Loucy (cell line): ENCODE measurements at regions not wholly inside any gene's neighbourhood (a gene's known extent, or its start where the extent isn't known, plus 50 kb on each side); places are given as distances from the start of the nearest gene placed in this dataset.
A peak's percentile ranks its signal among the peaks of the same experiment; 100 is the strongest.

Experiments used
- H2AFZ ChIP-seq: fragments of 200-600 bp; sonication (generic); 2 replicates; pipeline ENCODE4 v1.6.0; 2016; ENCODE audit warnings: antibody characterized with exemption, mild to moderate bottlenecking, low read length, moderate library complexity
- H3F3A ChIP-seq: fragments of 200-600 bp; 2 replicates; pipeline ENCODE4 v1.6.0; 2016; ENCODE audit warnings: antibody characterized with exemption, low read depth, mild to moderate bottlenecking
- H3K27me3 ChIP-seq: fragments of 200-600 bp; sonication (generic); 2 replicates; pipeline ENCODE4 v1.6.1; 2014; ENCODE audit warnings: low read length, mild to moderate bottlenecking; ENCODE audit not compliant: insufficient read depth, poor library complexity, severe bottlenecking
- H3K36me3 ChIP-seq: fragments of 200-600 bp; sonication (generic); 2 replicates; pipeline ENCODE4 v1.6.1; 2016; ENCODE audit warnings: low read length; ENCODE audit not compliant: insufficient read depth
- H3K4me1 ChIP-seq: fragments of 200-600 bp; sonication (generic); 2 replicates; pipeline ENCODE4 v1.5.1; 2014; ENCODE audit warnings: low read length, mild to moderate bottlenecking; ENCODE audit not compliant: insufficient read depth, poor library complexity, severe bottlenecking
- H3K4me2 ChIP-seq: fragments of 200-600 bp; sonication (generic); 2 replicates; pipeline ENCODE4 v1.6.0; 2014; ENCODE audit warnings: antibody characterized with exemption, low read length, low read depth, mild to moderate bottlenecking; ENCODE audit not compliant: poor library complexity, severe bottlenecking
- H3K4me3 ChIP-seq: fragments of 200-600 bp; sonication (generic); 2 replicates; pipeline ENCODE4 v1.5.1; 2014; ENCODE audit warnings: low read length, mild to moderate bottlenecking, mixed read lengths; ENCODE audit not compliant: poor library complexity, severe bottlenecking
- H3K79me2 ChIP-seq: fragments of 200-600 bp; sonication (generic); 2 replicates; pipeline ENCODE4 v1.6.1; 2014; ENCODE audit warnings: low read length; ENCODE audit not compliant: insufficient read depth
- H3K9ac ChIP-seq: fragments of 200-600 bp; sonication (generic); 2 replicates; pipeline ENCODE4 v1.6.0; 2014; ENCODE audit warnings: mild to moderate bottlenecking, low read depth, low read length, moderate library complexity; ENCODE audit not compliant: poor library complexity, severe bottlenecking
- H3K9me2 ChIP-seq: fragments of 200-600 bp; sonication (generic); replicated peaks from 2 replicates; pipeline ENCODE4 v1.6.1; 2016; ENCODE audit warnings: low read depth, low read length, mixed read lengths
- H3K9me3 ChIP-seq: fragments of 200-600 bp; sonication (generic); 2 replicates; pipeline ENCODE4 v1.6.1; 2014; ENCODE audit warnings: mild to moderate bottlenecking, antibody characterized with exemption, low read length, low read depth; ENCODE audit not compliant: insufficient read depth
- H4K20me1 ChIP-seq: fragments of 200-600 bp; sonication (generic); 2 replicates; pipeline ENCODE4 v1.6.0; 2014; ENCODE audit warnings: antibody characterized with exemption, low read length, mild to moderate bottlenecking; ENCODE audit not compliant: insufficient read depth, poor library complexity, severe bottlenecking
- EZH2phosphoT487 ChIP-seq: fragments of 200-600 bp; IDR thresholded peaks from 2 replicates; pipeline ENCODE4 v1.6.1; 2018; ENCODE audit warnings: antibody characterized with exemption, mild to moderate bottlenecking, moderate library complexity, borderline replicate concordance
- TF ChIP-seq, protein P1 (sequence below): fragments of 200-600 bp; sonication (generic); conservative IDR thresholded peaks from 2 replicates; pipeline ENCODE4 v1.5.1; 2014; ENCODE audit warnings: mild to moderate bottlenecking, antibody characterized with exemption, low read length

- H2AFZ ChIP-seq = no peak overlapping the region
- no peak for TF ChIP-seq EZH2phosphoT487
- TF ChIP-seq, protein P1, sequence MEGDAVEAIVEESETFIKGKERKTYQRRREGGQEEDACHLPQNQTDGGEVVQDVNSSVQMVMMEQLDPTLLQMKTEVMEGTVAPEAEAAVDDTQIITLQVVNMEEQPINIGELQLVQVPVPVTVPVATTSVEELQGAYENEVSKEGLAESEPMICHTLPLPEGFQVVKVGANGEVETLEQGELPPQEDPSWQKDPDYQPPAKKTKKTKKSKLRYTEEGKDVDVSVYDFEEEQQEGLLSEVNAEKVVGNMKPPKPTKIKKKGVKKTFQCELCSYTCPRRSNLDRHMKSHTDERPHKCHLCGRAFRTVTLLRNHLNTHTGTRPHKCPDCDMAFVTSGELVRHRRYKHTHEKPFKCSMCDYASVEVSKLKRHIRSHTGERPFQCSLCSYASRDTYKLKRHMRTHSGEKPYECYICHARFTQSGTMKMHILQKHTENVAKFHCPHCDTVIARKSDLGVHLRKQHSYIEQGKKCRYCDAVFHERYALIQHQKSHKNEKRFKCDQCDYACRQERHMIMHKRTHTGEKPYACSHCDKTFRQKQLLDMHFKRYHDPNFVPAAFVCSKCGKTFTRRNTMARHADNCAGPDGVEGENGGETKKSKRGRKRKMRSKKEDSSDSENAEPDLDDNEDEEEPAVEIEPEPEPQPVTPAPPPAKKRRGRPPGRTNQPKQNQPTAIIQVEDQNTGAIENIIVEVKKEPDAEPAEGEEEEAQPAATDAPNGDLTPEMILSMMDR = no peak
- H3K9ac ChIP-seq = peak overlapping the region; percentile 27
- no peaks in the 10 kb centered on the region for H3K9me2 ChIP-seq
- no peak overlapping the region for H3K4me3 ChIP-seq
- no peaks in the 10 kb centered on the region for H3K27me3 ChIP-seq
- H4K20me1 ChIP-seq = no peaks in the 10 kb centered on the region
- H3K36me3 ChIP-seq = no peaks in the 10 kb centered on the region
- H3F3A ChIP-seq = no peaks in the 10 kb centered on the region
- no peaks in the 10 kb centered on the region for H3K4me1 ChIP-seq
- H3K4me2 ChIP-seq = no peak overlapping the region
- 0 out of 2 replicates have a peak, but pooled peaks cover 3% of the 10 kb centered on the region for H3K9me3 ChIP-seq
- no peaks in the 10 kb centered on the region for H3K79me2 ChIP-seq
Observed at GRCh38 chr12:105954951-105955931, 183.5 kb downstream of the NUAK1 start.

DNA sequence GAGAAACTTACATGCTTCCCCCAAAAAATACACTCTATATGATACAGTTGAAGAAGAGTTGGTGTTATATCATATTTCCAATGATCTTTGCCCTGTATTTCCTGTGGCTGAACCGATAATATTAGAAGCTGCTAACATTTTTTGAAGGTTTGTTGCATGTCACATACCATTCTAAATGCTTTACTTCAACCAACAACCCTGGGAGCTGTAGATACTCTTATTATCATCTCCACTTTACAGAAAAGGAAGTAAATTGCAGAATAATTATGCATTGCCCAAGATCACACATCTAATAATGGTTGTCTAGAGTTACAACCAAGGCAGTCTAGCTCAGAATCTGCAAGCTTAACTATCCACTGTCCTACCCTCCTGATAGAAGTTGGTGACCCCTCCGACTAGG, 182.8 kb downstream of the NUAK1 start:
- Histone ChIP-seq H3K27me3 (no peaks in the 10 kb centered on the region), H3K9me3 (0 out of 2 replicates have a peak, but pooled peaks cover 3% of the 10 kb centered on the region), H3K9me2 (no peaks in the 10 kb centered on the region), H3K79me2 (no peaks in the 10 kb centered on the region), H3K9ac (peak overlapping the region; percentile 27), H4K20me1 (no peaks in the 10 kb centered on the region), H2AFZ (no peak overlapping the region), H3K4me1 (no peaks in the 10 kb centered on the region), H3F3A (no peaks in the 10 kb centered on the region), H3K4me3 (no peak overlapping the region), H3K4me2 (no peak overlapping the region), H3K36me3 (no peaks in the 10 kb centered on the region)
- TF ChIP-seq, protein P1 = no peak
- no peak for TF ChIP-seq EZH2phosphoT487

GRCh38 chr12:105956662-105957457, 181.9 kb downstream of the NUAK1 start:
- no peaks in the 10 kb centered on the region for H3K36me3 ChIP-seq
- H3F3A ChIP-seq = no peaks in the 10 kb centered on the region
- TF ChIP-seq, protein P1 = no peak
- TF ChIP-seq EZH2phosphoT487 = no peak
- H3K9me3 ChIP-seq = 0 out of 2 replicates have a peak, but pooled peaks cover 3% of the 10 kb centered on the region
- no peaks in the 10 kb centered on the region for H3K27me3 ChIP-seq
- no peak overlapping the region for H3K9ac ChIP-seq
- no peaks in the 10 kb centered on the region for H3K4me1 ChIP-seq
- H4K20me1 ChIP-seq = no peaks in the 10 kb centered on the region
- H2AFZ ChIP-seq = no peak overlapping the region
- no peak overlapping the region for H3K4me3 ChIP-seq
- H3K4me2 ChIP-seq = no peak overlapping the region
- H3K9me2 ChIP-seq = no peaks in the 10 kb centered on the region
- no peaks in the 10 kb centered on the region for H3K79me2 ChIP-seq
